ENCODE measurements at regions not wholly inside any gene's neighbourhood (a gene's known extent, or its start where the extent isn't known, plus 50 kb on each side); places are given as distances from the start of the nearest gene placed in this dataset.

- TF ChIP-seq CTCF (IDR thresholded peaks at IDR 0.05; ENCODE audit: poor library complexity) (no peak), EZH2phosphoT487 (IDR thresholded peaks at IDR 0.05; ENCODE audit: low read depth, severe bottlenecking, unreplicated experiment) (no peak)
Observed at GRCh38 chr16:51420247-51420646, 269.2 kb upstream of the SALL1 start.
